ENCODE measurements at regions not wholly inside any gene's neighbourhood (a gene's known extent, or its start where the extent isn't known, plus 50 kb on each side); places are given as distances from the start of the nearest gene placed in this dataset.

DNA sequence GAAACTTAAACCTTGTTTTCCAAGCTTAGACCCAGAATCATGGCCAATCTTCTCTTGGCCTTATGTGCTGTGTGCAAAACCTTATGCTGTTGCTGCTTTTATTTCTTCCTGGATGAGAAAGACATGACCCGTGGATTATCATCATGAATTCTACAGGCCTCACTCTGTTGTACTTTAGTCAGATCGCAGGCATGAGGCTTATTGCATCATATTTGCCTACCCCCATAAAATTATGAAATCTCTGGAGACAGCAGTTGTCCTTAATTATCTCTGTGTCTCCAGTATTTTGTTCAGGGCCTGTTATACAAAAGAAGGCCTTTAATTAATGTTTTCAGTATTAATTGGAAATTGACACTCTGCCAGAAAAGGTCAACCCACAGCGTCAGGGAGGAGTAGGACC, 71.6 kb downstream of the PLCE1 start:
- TF ChIP-seq, protein P1, sequence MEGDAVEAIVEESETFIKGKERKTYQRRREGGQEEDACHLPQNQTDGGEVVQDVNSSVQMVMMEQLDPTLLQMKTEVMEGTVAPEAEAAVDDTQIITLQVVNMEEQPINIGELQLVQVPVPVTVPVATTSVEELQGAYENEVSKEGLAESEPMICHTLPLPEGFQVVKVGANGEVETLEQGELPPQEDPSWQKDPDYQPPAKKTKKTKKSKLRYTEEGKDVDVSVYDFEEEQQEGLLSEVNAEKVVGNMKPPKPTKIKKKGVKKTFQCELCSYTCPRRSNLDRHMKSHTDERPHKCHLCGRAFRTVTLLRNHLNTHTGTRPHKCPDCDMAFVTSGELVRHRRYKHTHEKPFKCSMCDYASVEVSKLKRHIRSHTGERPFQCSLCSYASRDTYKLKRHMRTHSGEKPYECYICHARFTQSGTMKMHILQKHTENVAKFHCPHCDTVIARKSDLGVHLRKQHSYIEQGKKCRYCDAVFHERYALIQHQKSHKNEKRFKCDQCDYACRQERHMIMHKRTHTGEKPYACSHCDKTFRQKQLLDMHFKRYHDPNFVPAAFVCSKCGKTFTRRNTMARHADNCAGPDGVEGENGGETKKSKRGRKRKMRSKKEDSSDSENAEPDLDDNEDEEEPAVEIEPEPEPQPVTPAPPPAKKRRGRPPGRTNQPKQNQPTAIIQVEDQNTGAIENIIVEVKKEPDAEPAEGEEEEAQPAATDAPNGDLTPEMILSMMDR (IDR thresholded peaks at IDR 0.05; ENCODE audit: insufficient read depth, low read depth, low read length), result no peak
- TF ChIP-seq EZH2 (IDR thresholded peaks at IDR 0.05; ENCODE audit: insufficient read depth, low read length), result no peak
